HepG2 (cell line): ENCODE measurements at regions not wholly inside any gene's neighbourhood (a gene's known extent, or its start where the extent isn't known, plus 50 kb on each side); places are given as distances from the start of the nearest gene placed in this dataset.

Experiments used
- BORCS8-MEF2B ChIP-seq: sonication (generic); formaldehyde crosslinking; IDR thresholded peaks from 2 replicates; pipeline ENCODE4 v1.8.0; 2022; ENCODE audit warnings: mild to moderate bottlenecking, missing genetic modification reagents
- ESRRA ChIP-seq: sonication (generic); formaldehyde crosslinking; IDR thresholded peaks from 2 replicates; pipeline ENCODE4 v1.5.1; 2020; ENCODE audit warnings: mild to moderate bottlenecking, low read depth, missing genetic modification reagents
- HNRNPLL ChIP-seq: fragments of 200-400 bp; formaldehyde crosslinking; IDR thresholded peaks from 2 replicates; pipeline ENCODE4 v1.6.1; 2017; ENCODE audit warnings: mild to moderate bottlenecking, low read depth, low read length; ENCODE audit not compliant: poor library complexity, severe bottlenecking
- MTA1 ChIP-seq: sonication (generic); formaldehyde crosslinking; IDR thresholded peaks from 2 replicates; pipeline ENCODE4 v1.4.0; 2020; ENCODE audit warnings: missing genetic modification reagents, mild to moderate bottlenecking, borderline replicate concordance
- NFRKB ChIP-seq: fragments of 450-650 bp; IDR thresholded peaks from 2 replicates; pipeline ENCODE4 v1.6.1; 2017
- NR2C2 ChIP-seq: sonication (generic); formaldehyde crosslinking; IDR thresholded peaks from 2 replicates; pipeline ENCODE4 v1.4.0; 2020; ENCODE audit warnings: missing genetic modification reagents, mild to moderate bottlenecking, moderate library complexity, borderline replicate concordance
- PHF21A ChIP-seq: sonication (generic); formaldehyde crosslinking; IDR thresholded peaks from 2 replicates; pipeline ENCODE4 v1.5.0; 2020; ENCODE audit warnings: mild to moderate bottlenecking, missing genetic modification reagents
- PITX1 ChIP-seq: sonication (generic); formaldehyde crosslinking; IDR thresholded peaks from 2 replicates; pipeline ENCODE4 v1.5.1; 2020; ENCODE audit warnings: mild to moderate bottlenecking, missing genetic modification reagents
- SOX13 ChIP-seq, 3 experiments: fragments of 450-650 bp in 1 of 3; sonication (generic) in 1 of 3; formaldehyde crosslinking in 1 of 3; IDR thresholded peaks in 2 of 3; conservative IDR thresholded peaks in 1 of 3; 2 replicates each; pipeline versions ENCODE4 v1.5.0 to v1.6.1; 2016 to 2020; ENCODE audit warnings: antibody characterized with exemption in 1 of 3, mild to moderate bottlenecking in 1 of 3, missing compliant biosample characterization in 1 of 3, missing genetic modification reagents in 1 of 3, moderate library complexity in 1 of 3
- SP4 ChIP-seq: sonication (generic); formaldehyde crosslinking; IDR thresholded peaks from 2 replicates; pipeline ENCODE4 v1.8.1; 2023; ENCODE audit warnings: mild to moderate bottlenecking, missing genetic modification reagents
- TBX2 ChIP-seq: sonication (generic); formaldehyde crosslinking; IDR thresholded peaks from 2 replicates; pipeline ENCODE4 v1.5.0; 2020; ENCODE audit warnings: missing genetic modification reagents, mild to moderate bottlenecking, borderline replicate concordance
- TEAD3 ChIP-seq: optimal IDR thresholded peaks from 2 replicates; pipeline ENCODE3; 2016; ENCODE audit warnings: borderline replicate concordance
- YEATS4 ChIP-seq: sonication (generic); formaldehyde crosslinking; IDR thresholded peaks from 2 replicates; pipeline ENCODE4 v1.4.0; 2020; ENCODE audit warnings: missing genetic modification reagents, borderline replicate concordance
- ZNF251 ChIP-seq: sonication (generic); formaldehyde crosslinking; IDR thresholded peaks from 2 replicates; pipeline ENCODE4 v1.9.0; 2021; ENCODE audit warnings: mild to moderate bottlenecking, missing genetic modification reagents
- ZNF431 ChIP-seq: sonication (generic); formaldehyde crosslinking; IDR thresholded peaks from 2 replicates; pipeline ENCODE4 v1.9.0; 2022; ENCODE audit warnings: missing genetic modification reagents, low read depth, mild to moderate bottlenecking, borderline replicate concordance
- ZNF672 ChIP-seq: sonication (generic); formaldehyde crosslinking; IDR thresholded peaks from 2 replicates; pipeline ENCODE4 v1.8.1; 2022; ENCODE audit warnings: missing genetic modification reagents
- ZNF737 ChIP-seq: sonication (generic); formaldehyde crosslinking; IDR thresholded peaks from 2 replicates; pipeline ENCODE4 v1.5.0; 2020; ENCODE audit warnings: missing genetic modification reagents, mild to moderate bottlenecking, borderline replicate concordance
- ZNF768 ChIP-seq: sonication (generic); formaldehyde crosslinking; IDR thresholded peaks from 2 replicates; pipeline ENCODE4 v1.4.0; 2020; ENCODE audit warnings: missing genetic modification reagents
- ZNF773 ChIP-seq: sonication (generic); formaldehyde crosslinking; IDR thresholded peaks from 2 replicates; pipeline ENCODE4 v1.4.0; 2020; ENCODE audit warnings: missing genetic modification reagents, borderline replicate concordance
- TF ChIP-seq, protein P1 (sequence below): sonication (generic); formaldehyde crosslinking; conservative IDR thresholded peaks from 2 replicates; pipeline ENCODE4 v1.4.0; 2020; ENCODE audit warnings: mild to moderate bottlenecking, missing genetic modification reagents, moderate library complexity
- TF ChIP-seq, protein P2 (sequence below): sonication (generic); IDR thresholded peaks from 2 replicates; pipeline ENCODE4 v1.6.1; 2016; ENCODE audit warnings: low read depth, borderline replicate concordance
- TF ChIP-seq, protein P3 (sequence below): sonication (generic); formaldehyde crosslinking; IDR thresholded peaks from 2 replicates; pipeline ENCODE4 v1.8.1; 2023; ENCODE audit warnings: mild to moderate bottlenecking, inconsistent platforms, moderate library complexity, missing genetic modification reagents, borderline replicate concordance
- TF ChIP-seq, protein P4 (sequence below): IDR thresholded peaks from 2 replicates; pipeline ENCODE4 v1.6.1; 2016; ENCODE audit warnings: low read depth, control low read depth

DNA sequence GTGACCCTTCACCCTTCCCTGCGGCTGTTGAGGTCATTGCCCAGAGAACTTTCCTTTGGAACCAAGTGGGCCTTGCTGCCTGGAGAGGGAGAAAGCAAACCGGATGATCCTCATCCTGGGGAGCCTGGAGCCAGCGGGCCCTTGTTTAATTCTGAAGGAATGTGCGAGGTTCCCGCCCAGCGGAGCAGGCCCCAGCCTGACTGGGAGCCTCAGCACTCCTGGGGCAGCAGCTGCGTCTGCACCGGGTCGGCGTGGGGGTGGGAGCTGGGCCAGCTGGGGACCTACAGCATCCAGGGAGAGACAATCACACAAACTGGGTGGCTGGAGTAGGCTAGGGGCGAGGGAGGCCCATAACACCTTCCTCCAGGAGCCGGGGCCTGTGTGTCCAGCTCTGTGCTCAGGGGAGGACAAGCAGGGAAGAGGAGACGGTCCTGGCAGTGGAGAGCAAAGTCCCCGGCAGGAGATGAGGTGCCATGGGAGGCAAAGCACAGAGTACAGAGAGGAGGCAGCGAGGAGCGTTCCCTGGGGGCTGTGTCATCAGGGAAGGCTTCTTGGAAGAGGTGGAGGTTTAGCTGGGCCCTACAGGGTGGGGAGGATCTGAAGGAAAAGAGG lies 61.9 kb upstream of the HAAO start (continued):
- TF ChIP-seq ZNF773 (CRISPR knock-in tag): no peak
- TF ChIP-seq ZNF672: 0 out of 2 replicates have a peak, but pooled peaks have one; percentile 65
- 0 out of 2 replicates have a peak, but pooled peaks have one; percentile 9 for TF ChIP-seq SOX13 (IDR thresholded peaks at IDR 0.05)
- no peak for TF ChIP-seq SOX13 (CRISPR knock-in tag; conservative IDR thresholded peaks at IDR 0.05 in 1 of 2, IDR thresholded peaks at IDR 0.05 in 1 of 2)
- TF ChIP-seq TEAD3 (CRISPR knock-in tag): peak; percentile 21
- peak; percentile 63 for TF ChIP-seq BORCS8-MEF2B
- 0 out of 2 replicates have a peak, but pooled peaks have one; percentile 65 for TF ChIP-seq ZNF431 (CRISPR knock-in tag)
- TF ChIP-seq HNRNPLL: no peak
- peak; percentile 91 for TF ChIP-seq ESRRA (CRISPR knock-in tag)
- TF ChIP-seq MTA1: peak; percentile 93
- peak; percentile 63; the same call in 1 of the 2 replicates for TF ChIP-seq SP4 (CRISPR knock-in tag)
- TF ChIP-seq PHF21A (CRISPR knock-in tag): peak; percentile 76; the same call in 1 of the 2 replicates
- TF ChIP-seq ZNF737 (CRISPR knock-in tag): 0 out of 2 replicates have a peak, but pooled peaks have one; percentile 55
- TF ChIP-seq ZNF768 (CRISPR knock-in tag): peak; percentile 63; the same call in 1 of the 2 replicates
- peak; percentile 51; the same call in 1 of the 2 replicates for TF ChIP-seq YEATS4
- TF ChIP-seq, protein P1, sequence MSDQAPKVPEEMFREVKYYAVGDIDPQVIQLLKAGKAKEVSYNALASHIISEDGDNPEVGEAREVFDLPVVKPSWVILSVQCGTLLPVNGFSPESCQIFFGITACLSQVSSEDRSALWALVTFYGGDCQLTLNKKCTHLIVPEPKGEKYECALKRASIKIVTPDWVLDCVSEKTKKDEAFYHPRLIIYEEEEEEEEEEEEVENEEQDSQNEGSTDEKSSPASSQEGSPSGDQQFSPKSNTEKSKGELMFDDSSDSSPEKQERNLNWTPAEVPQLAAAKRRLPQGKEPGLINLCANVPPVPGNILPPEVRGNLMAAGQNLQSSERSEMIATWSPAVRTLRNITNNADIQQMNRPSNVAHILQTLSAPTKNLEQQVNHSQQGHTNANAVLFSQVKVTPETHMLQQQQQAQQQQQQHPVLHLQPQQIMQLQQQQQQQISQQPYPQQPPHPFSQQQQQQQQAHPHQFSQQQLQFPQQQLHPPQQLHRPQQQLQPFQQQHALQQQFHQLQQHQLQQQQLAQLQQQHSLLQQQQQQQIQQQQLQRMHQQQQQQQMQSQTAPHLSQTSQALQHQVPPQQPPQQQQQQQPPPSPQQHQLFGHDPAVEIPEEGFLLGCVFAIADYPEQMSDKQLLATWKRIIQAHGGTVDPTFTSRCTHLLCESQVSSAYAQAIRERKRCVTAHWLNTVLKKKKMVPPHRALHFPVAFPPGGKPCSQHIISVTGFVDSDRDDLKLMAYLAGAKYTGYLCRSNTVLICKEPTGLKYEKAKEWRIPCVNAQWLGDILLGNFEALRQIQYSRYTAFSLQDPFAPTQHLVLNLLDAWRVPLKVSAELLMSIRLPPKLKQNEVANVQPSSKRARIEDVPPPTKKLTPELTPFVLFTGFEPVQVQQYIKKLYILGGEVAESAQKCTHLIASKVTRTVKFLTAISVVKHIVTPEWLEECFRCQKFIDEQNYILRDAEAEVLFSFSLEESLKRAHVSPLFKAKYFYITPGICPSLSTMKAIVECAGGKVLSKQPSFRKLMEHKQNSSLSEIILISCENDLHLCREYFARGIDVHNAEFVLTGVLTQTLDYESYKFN: peak; percentile 68; the same call in 1 of the 2 replicates
- TF ChIP-seq TBX2 (CRISPR knock-in tag): peak; percentile 68
- TF ChIP-seq, protein P2, sequence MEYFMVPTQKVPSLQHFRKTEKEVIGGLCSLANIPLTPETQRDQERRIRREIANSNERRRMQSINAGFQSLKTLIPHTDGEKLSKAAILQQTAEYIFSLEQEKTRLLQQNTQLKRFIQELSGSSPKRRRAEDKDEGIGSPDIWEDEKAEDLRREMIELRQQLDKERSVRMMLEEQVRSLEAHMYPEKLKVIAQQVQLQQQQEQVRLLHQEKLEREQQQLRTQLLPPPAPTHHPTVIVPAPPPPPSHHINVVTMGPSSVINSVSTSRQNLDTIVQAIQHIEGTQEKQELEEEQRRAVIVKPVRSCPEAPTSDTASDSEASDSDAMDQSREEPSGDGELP: peak; percentile 62; the same call in 1 of the 2 replicates
- TF ChIP-seq PITX1 (CRISPR knock-in tag): peak; percentile 71
- no peak for TF ChIP-seq ZNF251 (CRISPR knock-in tag)
- peak; percentile 96 for TF ChIP-seq NR2C2
- no peak for TF ChIP-seq NFRKB
- TF ChIP-seq, protein P3, sequence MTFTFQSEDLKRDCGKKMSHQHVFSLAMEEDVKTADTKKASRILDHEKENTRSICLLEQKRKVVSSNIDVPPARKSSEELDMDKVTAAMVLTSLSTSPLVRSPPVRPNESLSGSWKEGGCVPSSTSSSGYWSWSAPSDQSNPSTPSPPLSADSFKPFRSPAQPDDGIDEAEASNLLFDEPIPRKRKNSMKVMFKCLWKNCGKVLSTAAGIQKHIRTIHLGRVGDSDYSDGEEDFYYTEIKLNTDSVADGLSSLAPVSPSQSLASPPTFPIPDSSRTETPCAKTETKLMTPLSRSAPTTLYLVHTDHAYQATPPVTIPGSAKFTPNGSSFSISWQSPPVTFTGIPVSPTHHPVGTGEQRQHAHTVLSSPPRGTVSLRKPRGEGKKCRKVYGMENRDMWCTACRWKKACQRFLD (CRISPR knock-in tag): no peak
- TF ChIP-seq, protein P4, sequence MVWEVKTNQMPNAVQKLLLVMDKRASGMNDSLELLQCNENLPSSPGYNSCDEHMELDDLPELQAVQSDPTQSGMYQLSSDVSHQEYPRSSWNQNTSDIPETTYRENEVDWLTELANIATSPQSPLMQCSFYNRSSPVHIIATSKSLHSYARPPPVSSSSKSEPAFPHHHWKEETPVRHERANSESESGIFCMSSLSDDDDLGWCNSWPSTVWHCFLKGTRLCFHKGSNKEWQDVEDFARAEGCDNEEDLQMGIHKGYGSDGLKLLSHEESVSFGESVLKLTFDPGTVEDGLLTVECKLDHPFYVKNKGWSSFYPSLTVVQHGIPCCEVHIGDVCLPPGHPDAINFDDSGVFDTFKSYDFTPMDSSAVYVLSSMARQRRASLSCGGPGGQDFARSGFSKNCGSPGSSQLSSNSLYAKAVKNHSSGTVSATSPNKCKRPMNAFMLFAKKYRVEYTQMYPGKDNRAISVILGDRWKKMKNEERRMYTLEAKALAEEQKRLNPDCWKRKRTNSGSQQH: 0 out of 2 replicates have a peak, but pooled peaks have one; percentile 36
